ENCODE measurements at regions not wholly inside any gene's neighbourhood (a gene's known extent, or its start where the extent isn't known, plus 50 kb on each side); places are given as distances from the start of the nearest gene placed in this dataset.
"Not testable (repeated sequence)": the region's sequence is repeated elsewhere in the genome, so short reads cannot be mapped to it uniquely, and the experiment has no call there.

GRCh38 chr7:45328403-45328981 is 170.9 kb downstream of the RAMP3 start:
- POLR2A ChIA-PET: no interaction called here
- TF ChIP-seq CTCF (IDR thresholded peaks at IDR 0.05; ENCODE audit: control extremely low read depth, extremely low read depth, low read depth, missing control alignments): no peak
- CTCF ChIA-PET: interaction anchor here (0.9 kb wide), 1 partner anchor 595 kb away, joined by 3 read pairs; no protein-coding TSS in a partner anchor
- DNase-seq (ENCODE audit: extremely low spot score): no peak

GRCh38 chr7:45331563-45331962 is 174.0 kb downstream of the RAMP3 start:
- ChIA-PET CTCF (no interaction called here), POLR2A (no interaction called here)
- no peak for TF ChIP-seq CTCF (IDR thresholded peaks at IDR 0.05; ENCODE audit: control extremely low read depth, extremely low read depth, low read depth, missing control alignments)
- DNase-seq (ENCODE audit: extremely low spot score): no peak

DNA sequence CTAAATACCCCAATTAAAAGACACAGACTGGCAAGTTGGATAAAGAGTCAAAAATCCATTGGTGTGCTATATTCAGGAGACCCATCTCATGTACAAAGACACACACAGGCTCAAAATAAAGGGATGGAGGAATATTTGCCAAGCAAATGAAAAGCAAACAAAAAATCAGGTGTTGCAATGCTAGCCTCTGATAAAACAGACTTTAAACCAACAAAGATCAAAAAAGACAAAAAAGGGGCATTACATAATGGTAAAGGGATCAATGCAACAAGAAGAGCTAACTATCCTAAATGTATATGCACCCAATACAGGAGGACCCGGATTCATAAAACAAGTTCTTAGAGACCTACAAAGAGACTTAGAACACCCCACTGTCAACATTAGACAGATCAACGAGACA is 177.4 kb downstream of the RAMP3 start:
- DNase-seq (ENCODE audit: extremely low spot score); CTCF ChIA-PET; POLR2A ChIA-PET: not testable (repeated sequence)

DNA sequence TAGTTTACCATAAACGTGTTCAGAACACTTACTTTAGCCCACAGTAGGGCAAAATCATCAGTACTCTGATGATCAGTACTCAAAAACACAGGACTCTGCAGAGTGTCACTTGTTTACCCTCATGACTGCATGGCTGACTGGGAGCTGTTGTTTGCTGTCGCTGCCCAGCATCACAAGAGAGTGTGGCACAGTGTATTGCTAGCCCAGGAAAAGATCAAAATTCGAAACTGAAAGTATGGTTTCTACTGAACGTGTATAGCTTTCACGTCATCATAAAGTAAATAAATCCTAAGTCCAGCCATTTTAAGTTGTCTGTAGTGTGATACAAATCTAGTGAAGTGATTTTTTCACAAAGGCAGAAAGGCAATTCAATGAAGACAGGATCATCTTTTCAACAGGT is 184.6 kb downstream of the RAMP3 start:
- ChIA-PET CTCF (no interaction called here), POLR2A (no interaction called here)
- no peak for DNase-seq (ENCODE audit: extremely low spot score)
- no peak for TF ChIP-seq CTCF (IDR thresholded peaks at IDR 0.05; ENCODE audit: control extremely low read depth, extremely low read depth, low read depth, missing control alignments)

DNA sequence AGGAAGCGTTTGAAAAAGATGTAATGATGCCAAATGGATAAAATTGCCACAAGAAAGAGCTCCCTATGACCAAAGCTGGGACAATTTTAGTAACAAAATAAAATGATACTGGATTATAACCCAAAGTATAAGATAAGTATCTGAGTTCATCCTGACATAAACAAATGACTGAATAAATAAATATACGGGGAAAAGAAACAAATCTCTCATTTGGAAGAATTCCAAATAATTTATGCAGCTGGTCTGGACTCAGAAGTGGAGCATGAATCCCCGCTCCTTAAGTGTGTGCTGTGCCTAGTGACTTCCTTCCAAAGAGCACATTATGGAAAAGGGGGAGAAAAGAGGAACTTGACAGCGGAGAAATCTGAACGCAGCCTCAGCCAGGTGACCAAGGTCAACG is 186.2 kb downstream of the RAMP3 start:
- DNase-seq (ENCODE audit: extremely low spot score): no peak
- ChIA-PET CTCF (no interaction called here), POLR2A (no interaction called here)
- no peak for TF ChIP-seq CTCF (IDR thresholded peaks at IDR 0.05; ENCODE audit: control extremely low read depth, extremely low read depth, low read depth, missing control alignments)

- CTCF ChIA-PET: interaction anchor here (0.8 kb wide), 1 partner anchor 12 kb away, joined by 3 read pairs; no protein-coding TSS in a partner anchor
- POLR2A ChIA-PET: no interaction called here
Observed at GRCh38 chr7:45347804-45348203, 190.2 kb downstream of the RAMP3 start.

DNA sequence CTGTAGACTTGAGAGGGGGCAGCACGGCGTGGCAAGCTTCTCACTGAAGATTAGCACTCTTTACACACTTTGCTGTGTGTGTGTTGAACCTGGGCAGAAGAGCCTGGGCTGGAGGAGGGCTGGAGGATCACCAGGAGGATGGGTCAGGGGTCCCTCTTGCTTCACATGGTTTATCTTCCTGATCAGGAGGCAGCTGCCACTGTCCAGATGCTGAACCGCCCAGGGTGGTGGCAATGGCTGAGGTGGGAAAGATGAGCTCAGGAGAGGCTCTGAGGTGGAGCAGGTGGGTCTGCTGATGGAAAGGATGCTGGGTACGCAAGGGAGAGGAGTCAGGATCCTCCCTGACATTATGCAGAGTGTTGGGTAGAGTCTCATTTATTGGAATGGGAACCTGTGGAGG is 191.5 kb downstream of the RAMP3 start:
- DNase-seq (ENCODE audit: extremely low spot score): no peak
- ChIA-PET POLR2A (no interaction called here), CTCF (no interaction called here)
- TF ChIP-seq CTCF (IDR thresholded peaks at IDR 0.05; ENCODE audit: control extremely low read depth, extremely low read depth, low read depth, missing control alignments): no peak

More at GRCh38 chr7:45347804-45348203, 190.2 kb downstream of the RAMP3 start:
- no peak for TF ChIP-seq CTCF (IDR thresholded peaks at IDR 0.05; ENCODE audit: control extremely low read depth, extremely low read depth, low read depth, missing control alignments)
- no peak for DNase-seq (ENCODE audit: extremely low spot score)

All from GM10248 (cell line).